HL-60 (cell line): ENCODE measurements at regions not wholly inside any gene's neighbourhood (a gene's known extent, or its start where the extent isn't known, plus 50 kb on each side); places are given as distances from the start of the nearest gene placed in this dataset.

Experiments used
- POLR2AphosphoS5 ChIP-seq: IDR thresholded peaks from 2 replicates; pipeline ENCODE4 v1.6.1; 2012; ENCODE audit warnings: low read depth
- TF ChIP-seq, protein P1 (sequence below): IDR thresholded peaks from one replicate; pipeline ENCODE4 v1.5.1; 2011; ENCODE audit warnings: low read length, control low read depth, inconsistent platforms; ENCODE audit not compliant: insufficient read depth

DNA sequence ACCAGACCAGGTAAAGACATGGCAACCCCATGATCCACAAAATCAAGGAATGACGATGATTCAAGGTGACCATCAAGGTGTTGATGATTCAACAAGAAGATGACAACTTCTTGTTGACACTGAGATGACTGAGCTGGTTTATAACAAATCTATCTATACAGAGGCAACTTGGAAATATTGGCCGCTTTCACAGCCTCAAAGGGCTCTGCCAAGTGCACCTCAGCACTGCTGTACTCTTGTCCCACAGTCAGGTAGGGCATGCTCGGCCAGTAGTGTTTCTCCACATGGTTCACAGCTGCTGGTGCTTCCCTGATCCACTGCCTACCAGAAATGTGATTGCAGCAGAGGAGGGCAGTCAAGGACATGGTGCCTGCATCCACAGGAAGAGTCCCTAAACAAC, 125.2 kb upstream of the SYT6 start:
- TF ChIP-seq, protein P1, sequence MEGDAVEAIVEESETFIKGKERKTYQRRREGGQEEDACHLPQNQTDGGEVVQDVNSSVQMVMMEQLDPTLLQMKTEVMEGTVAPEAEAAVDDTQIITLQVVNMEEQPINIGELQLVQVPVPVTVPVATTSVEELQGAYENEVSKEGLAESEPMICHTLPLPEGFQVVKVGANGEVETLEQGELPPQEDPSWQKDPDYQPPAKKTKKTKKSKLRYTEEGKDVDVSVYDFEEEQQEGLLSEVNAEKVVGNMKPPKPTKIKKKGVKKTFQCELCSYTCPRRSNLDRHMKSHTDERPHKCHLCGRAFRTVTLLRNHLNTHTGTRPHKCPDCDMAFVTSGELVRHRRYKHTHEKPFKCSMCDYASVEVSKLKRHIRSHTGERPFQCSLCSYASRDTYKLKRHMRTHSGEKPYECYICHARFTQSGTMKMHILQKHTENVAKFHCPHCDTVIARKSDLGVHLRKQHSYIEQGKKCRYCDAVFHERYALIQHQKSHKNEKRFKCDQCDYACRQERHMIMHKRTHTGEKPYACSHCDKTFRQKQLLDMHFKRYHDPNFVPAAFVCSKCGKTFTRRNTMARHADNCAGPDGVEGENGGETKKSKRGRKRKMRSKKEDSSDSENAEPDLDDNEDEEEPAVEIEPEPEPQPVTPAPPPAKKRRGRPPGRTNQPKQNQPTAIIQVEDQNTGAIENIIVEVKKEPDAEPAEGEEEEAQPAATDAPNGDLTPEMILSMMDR, result no peak
- no peak for TF ChIP-seq POLR2AphosphoS5
